ENCODE measurements at regions not wholly inside any gene's neighbourhood (a gene's known extent, or its start where the extent isn't known, plus 50 kb on each side); places are given as distances from the start of the nearest gene placed in this dataset.

DNA sequence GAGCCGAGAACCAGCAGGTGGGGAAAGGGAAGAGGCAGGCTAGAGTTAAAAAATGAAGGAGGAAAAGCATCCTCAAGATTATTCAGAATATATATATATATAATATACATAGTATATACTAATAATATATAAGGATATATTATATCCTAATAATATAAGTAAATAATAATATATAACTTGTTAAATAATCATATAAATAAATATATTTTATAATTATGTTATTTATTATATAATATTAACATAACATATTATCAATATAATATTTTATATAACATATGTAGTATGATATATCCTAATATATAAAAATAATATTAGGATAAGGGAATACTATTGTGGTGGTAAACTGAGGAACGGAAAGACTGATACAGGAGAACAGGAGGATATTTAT is 171.8 kb downstream of the TRIM27 start:
- 74 to 81% (median 80%) methylated on average over 2 of the region's 2 CpGs for WGBS, 5 donors
- intact Hi-C loops (cut with DNase I; ENCODE audit: low total_unique reads) = no loop called here
- TF ChIP-seq POLR2AphosphoS5 (IDR thresholded peaks at IDR 0.05) = no peak
- TF ChIP-seq POLR2A (IDR thresholded peaks at IDR 0.05) = no peak
- TF ChIP-seq CTCF (IDR thresholded peaks at IDR 0.05) = no peak
- TF ChIP-seq EP300 (IDR thresholded peaks at IDR 0.05) = no peak

GRCh38 chr6:28757429-28758045 is 166.2 kb downstream of the TRIM27 start:
- Histone ChIP-seq H3K27me3 (peaks cover 0 to 93% (median 18%) of the 10 kb centered on the region in 3 donors), H3K27ac (no peak overlapping the region)

More for the DNA sequence above, 171.8 kb downstream of the TRIM27 start:
- no peak for DNase-seq
- peaks cover 0 to 41% (median 32%) of the 10 kb centered on the region in 4 donors for H3K9me3 ChIP-seq
- no peak overlapping the region for H3K4me3 ChIP-seq
- H3K27me3 ChIP-seq = peaks cover 0 to 71% (median 18%) of the 10 kb centered on the region in 3 donors
- no peaks in the 10 kb centered on the region for H3K4me1 ChIP-seq
- H3K36me3 ChIP-seq = no peaks in the 10 kb centered on the region
- H3K27ac ChIP-seq = no peak overlapping the region

DNA sequence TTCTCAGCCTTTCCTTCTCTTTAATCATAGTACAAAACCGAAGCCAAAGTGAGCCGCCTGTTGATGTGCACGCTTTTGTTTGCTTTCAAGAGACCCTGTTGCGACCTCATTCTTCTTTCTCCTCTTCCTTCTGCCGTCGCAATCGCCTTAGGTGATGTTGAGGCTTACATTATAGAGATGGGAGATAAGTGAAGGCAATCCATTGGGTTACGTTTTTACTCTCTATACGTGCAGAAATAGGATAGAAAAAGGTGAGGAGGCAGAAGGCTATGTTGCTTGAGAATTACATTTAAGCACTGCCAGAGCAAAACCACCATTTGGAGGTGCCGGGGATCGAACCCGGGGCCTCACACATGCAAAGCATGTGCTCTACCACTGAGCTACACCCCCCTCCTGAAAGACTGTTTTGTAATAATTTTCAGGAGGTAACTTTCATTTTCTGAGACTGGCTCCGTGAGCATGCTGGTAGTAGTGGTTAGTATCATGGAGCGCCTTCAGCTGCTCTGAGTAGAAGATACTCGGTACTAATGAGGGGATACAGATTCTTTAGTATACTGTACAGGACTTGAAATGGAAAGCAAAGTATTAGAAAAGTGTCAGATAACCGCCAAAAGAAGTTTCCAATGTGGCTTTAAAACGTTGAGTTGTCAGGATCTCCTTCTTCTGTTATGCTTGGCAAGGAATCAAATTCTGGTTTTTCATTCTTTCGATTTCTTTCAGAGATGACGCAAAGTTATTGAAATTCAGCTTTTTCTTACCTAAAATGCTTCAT is 165.6 kb downstream of the TRIM27 start:
- Histone ChIP-seq H3K4me1 (no peaks in the 10 kb centered on the region), H3K27me3 (peaks cover 0 to 96% (median 18%) of the 10 kb centered on the region in 3 donors), H3K36me3 (no peaks in the 10 kb centered on the region), H3K9me3 (peaks cover 0 to 33% (median 8%) of the 10 kb centered on the region in 4 donors), H3K27ac (no peak overlapping the region), H3K4me3 (no peak overlapping the region)
- 23 to 33% (median 25%) methylated on average over 19 of the region's 19 CpGs for WGBS, 5 donors
- DNase-seq = no peak
- TF ChIP-seq POLR2A (IDR thresholded peaks at IDR 0.05) = no peak
- TF ChIP-seq CTCF (IDR thresholded peaks at IDR 0.05) = no peak
- no peak for TF ChIP-seq POLR2AphosphoS5 (IDR thresholded peaks at IDR 0.05)
- no peak for TF ChIP-seq EP300 (IDR thresholded peaks at IDR 0.05)
- intact Hi-C loops (cut with DNase I; ENCODE audit: low total_unique reads) = no loop called here

More at GRCh38 chr6:28757429-28758045, 166.2 kb downstream of the TRIM27 start:
- H3K4me3 ChIP-seq = no peak overlapping the region
- WGBS, 5 donors = 30 to 49% (median 36%) methylated on average over 33 of the region's 33 CpGs
- H3K4me1 ChIP-seq = no peaks in the 10 kb centered on the region
- intact Hi-C loops (cut with DNase I; ENCODE audit: low total_unique reads) = no loop called here
- H3K36me3 ChIP-seq = no peaks in the 10 kb centered on the region
- DNase-seq = no peak
- H3K9me3 ChIP-seq = peaks cover 0 to 31% (median 8%) of the 10 kb centered on the region in 4 donors
- no peak for TF ChIP-seq POLR2AphosphoS5 (IDR thresholded peaks at IDR 0.05)
- TF ChIP-seq CTCF (IDR thresholded peaks at IDR 0.05) = no peak
- TF ChIP-seq EP300 (IDR thresholded peaks at IDR 0.05) = no peak
- TF ChIP-seq POLR2A (IDR thresholded peaks at IDR 0.05) = no peak

GRCh38 chr6:28758818-28759235 is 165.0 kb downstream of the TRIM27 start:
- H3K4me1 ChIP-seq = no peaks in the 10 kb centered on the region
- TF ChIP-seq POLR2AphosphoS5 (IDR thresholded peaks at IDR 0.05) = no peak
- TF ChIP-seq EP300 (IDR thresholded peaks at IDR 0.05) = no peak
- no peak for TF ChIP-seq POLR2A (IDR thresholded peaks at IDR 0.05)
- no peak for TF ChIP-seq CTCF (IDR thresholded peaks at IDR 0.05)
- H3K9me3 ChIP-seq = peaks cover 0 to 39% (median 13%) of the 10 kb centered on the region in 4 donors
- intact Hi-C loops (cut with DNase I; ENCODE audit: low total_unique reads) = no loop called here
- 55 to 72% (median 64%) methylated on average over 6 of the region's 6 CpGs for WGBS, 5 donors
- H3K4me3 ChIP-seq = no peak overlapping the region
- peaks cover 0 to 98% (median 21%) of the 10 kb centered on the region in 3 donors for H3K27me3 ChIP-seq
- no peak for DNase-seq
- no peak overlapping the region for H3K27ac ChIP-seq
- H3K36me3 ChIP-seq = no peaks in the 10 kb centered on the region

Data from stomach (tissue), 8 donors.